Testis (tissue), 2 donors: ENCODE measurements at regions not wholly inside any gene's neighbourhood (a gene's known extent, or its start where the extent isn't known, plus 50 kb on each side); places are given as distances from the start of the nearest gene placed in this dataset.

Source experiments
- CTCF ChIP-seq, 3 experiments: fragments of 450-650 bp in 2 of 3; fragments of 200-600 bp in 1 of 3; sonication (generic) in 1 of 3; IDR thresholded peaks; one replicate each; pipeline ENCODE4 v1.5.1; 2016 to 2019; ENCODE audit warnings: antibody characterized with exemption in 3 of 3, mild to moderate bottlenecking in 2 of 3, moderate library complexity in 1 of 3
- POLR2A ChIP-seq: fragments of 450-650 bp; IDR thresholded peaks from one replicate; pipeline ENCODE4 v1.6.1; 2017; ENCODE audit warnings: antibody characterized with exemption, mild to moderate bottlenecking, moderate library complexity

- TF ChIP-seq CTCF (IDR thresholded peaks at IDR 0.05), result no peak
- TF ChIP-seq POLR2A, result no peak
These were observed 583.5 kb downstream of the XIRP2 start for GRCh38 chr2:167471734-167472133.
